Right lobe of liver (tissue), 6 donors: ENCODE measurements at regions not wholly inside any gene's neighbourhood (a gene's known extent, or its start where the extent isn't known, plus 50 kb on each side); places are given as distances from the start of the nearest gene placed in this dataset.

ENCODE experiments used
- ATAC-seq, 4 donors: fragments of 200-7000 bp; cut with Tn5 transposase; one replicate each; pipeline ENCODE4 v1.9.1; 2020; ENCODE audit warnings: mild to moderate bottlenecking in 4 of 4, moderate library complexity in 4 of 4
- DNase-seq, 3 donors: peaks; one replicate each; pipeline ENCODE4 v3.0.0-alpha.2; 2020
- H3K27ac ChIP-seq, 3 donors: fragments of 200-600 bp; one replicate each; pipeline ENCODE4 v1.8.0; 2022
- H3K27me3 ChIP-seq, 2 donors: fragments of 200-600 bp; one replicate each; pipeline ENCODE4 v1.8.0; 2022
- H3K36me3 ChIP-seq, 4 donors: fragments of 200-600 bp; sonication (generic) in 1 of 4; one replicate each; pipeline versions ENCODE4 v1.5.1 to v1.8.0; 2017 to 2022; ENCODE audit warnings: control low read depth in 1 of 4
- H3K4me1 ChIP-seq, 4 donors: fragments of 200-600 bp; sonication (generic) in 1 of 4; one replicate each; pipeline versions ENCODE4 v1.5.1 to v1.8.0; 2017 to 2022; ENCODE audit warnings: control low read depth in 1 of 4
- H3K4me3 ChIP-seq, 3 donors: fragments of 200-600 bp; one replicate each; pipeline ENCODE4 v1.8.0; 2022
- H3K9me3 ChIP-seq, 4 donors: fragments of 200-600 bp; sonication (generic) in 1 of 4; one replicate each; pipeline versions ENCODE4 v1.5.1 to v1.8.0; 2017 to 2022; ENCODE audit warnings: control low read depth in 1 of 4
- CTCF ChIP-seq, 4 donors: fragments of 200-600 bp in 3 of 4; fragments of 450-650 bp in 1 of 4; IDR thresholded peaks; one replicate each; pipeline versions ENCODE4 v1.5.1 to v1.8.0; 2016 to 2022; ENCODE audit warnings: antibody characterized with exemption in 4 of 4, mild to moderate bottlenecking in 2 of 4
- POLR2A ChIP-seq: fragments of 450-650 bp; IDR thresholded peaks from one replicate; pipeline ENCODE4 v1.6.1; 2017; ENCODE audit warnings: antibody characterized with exemption, mild to moderate bottlenecking
- WGBS: methylation state at CpG from one replicate; pipeline ENCODE4 v1.1.6; 2018; ENCODE audit warnings: low coverage, low lambda C conversion rate; ENCODE audit not compliant: insufficient coverage; ENCODE audit errors: missing lambda C conversion rate; 5-methylcytosine and 5-hydroxymethylcytosine counted together
- intact Hi-C, 2 donors: fragments of 100-400 bp; cut with DNase I; formaldehyde crosslinking; loops; one replicate each; pipeline versions ENCODE4 v1.11.2 to v1.14.1; 2022
- small RNA-seq, 2 experiments: library from RNA; depleted of rRNA; stranded (forward); fragments of <200 nt; gene quantifications; one replicate each; pipeline ENCODE3, GENCODE V24; 2016
- donor health status: DM: no; HTN: yes; CAD: no.
- donor health status: DM: no; HTN: no; CAD: no.
- donor health status: DM: no; HTN: no; CAD: no.
- donor health status: DM: no; HTN: yes; CAD: no.
- donor health status: DM: no; HTN: yes; CAD: no.

- no CpG with 5 or more reads among the region's 6 CpGs for WGBS
- Histone ChIP-seq H3K9me3 (no peaks in the 10 kb centered on the region), H3K4me1 (no peaks in the 10 kb centered on the region), H3K4me3 (no peak overlapping the region), H3K27ac (no peak overlapping the region), H3K36me3 (no peaks in the 10 kb centered on the region), H3K27me3 (no peaks in the 10 kb centered on the region)
- ATAC-seq, result no peak
- intact Hi-C loops, result no loop called here
- no peak for DNase-seq
- TF ChIP-seq POLR2A (no peak), CTCF (IDR thresholded peaks at IDR 0.05) (no peak)
These were observed 264.3 kb downstream of the ZEB1 start for GRCh38 chr10:31583293-31583692.

- WGBS, result 37% methylated on average over 7 of the region's 8 CpGs
- Histone ChIP-seq H3K27ac (no peak overlapping the region), H3K9me3 (no peaks in the 10 kb centered on the region), H3K27me3 (no peaks in the 10 kb centered on the region), H3K4me1 (no peaks in the 10 kb centered on the region), H3K36me3 (no peaks in the 10 kb centered on the region), H3K4me3 (no peak overlapping the region)
- DNase-seq (no peak), ATAC-seq (peak; percentile 40 to 64 (median 52))
- intact Hi-C loops, result no loop called here
- no peak for TF ChIP-seq POLR2A
- TF ChIP-seq CTCF (IDR thresholded peaks at IDR 0.05), result no peak
These were observed 263.5 kb downstream of the ZEB1 start for GRCh38 chr10:31582365-31583052.

GRCh38 chr10:31581741-31582323, 262.8 kb downstream of the ZEB1 start:
- Histone ChIP-seq H3K4me1 (no peaks in the 10 kb centered on the region), H3K4me3 (no peak overlapping the region), H3K9me3 (no peaks in the 10 kb centered on the region), H3K36me3 (no peaks in the 10 kb centered on the region), H3K27me3 (no peaks in the 10 kb centered on the region), H3K27ac (no peak overlapping the region)
- intact Hi-C loops, result no loop called here
- 56% methylated on average over 8 of the region's 9 CpGs for WGBS
- TF ChIP-seq CTCF (IDR thresholded peaks at IDR 0.05) (no peak), POLR2A (no peak)
- no peak for DNase-seq
- peak; percentile 29 to 64 (median 48) for ATAC-seq

GRCh38 chr10:31580646-31581045, 261.6 kb downstream of the ZEB1 start:
- ATAC-seq, result peak; percentile 22 to 57 (median 36)
- DNase-seq, result no peak
- Histone ChIP-seq H3K4me1 (no peaks in the 10 kb centered on the region), H3K27me3 (no peaks in the 10 kb centered on the region), H3K9me3 (no peaks in the 10 kb centered on the region), H3K27ac (no peak overlapping the region), H3K4me3 (no peak overlapping the region), H3K36me3 (no peaks in the 10 kb centered on the region)
- TF ChIP-seq POLR2A (no peak), CTCF (IDR thresholded peaks at IDR 0.05) (no peak)
- intact Hi-C loops, result no loop called here
- 84% methylated on average over 5 of the region's 5 CpGs for WGBS

Small RNA genes in the stretch of these regions (small RNA-seq; reads per million reads assigned to genes)
- 0 reads per million in 2 experiments for gene AL161935.2
